Fibroblast of lung (primary cell): ENCODE measurements at regions not wholly inside any gene's neighbourhood (a gene's known extent, or its start where the extent isn't known, plus 50 kb on each side); places are given as distances from the start of the nearest gene placed in this dataset.

Experiments used
- DNase-seq, 2 donors: peaks; one replicate each; pipeline versions ENCODE4 v3.0.0 to v3.0.0-alpha.2; 2010; ENCODE audit warnings: low read depth in 2 of 2
- H2AFZ ChIP-seq: 2 replicates; pipeline ENCODE4 v1.5.1; 2012; ENCODE audit warnings: low read length, control low read depth, inconsistent platforms
- H3K27ac ChIP-seq: 2 replicates; pipeline ENCODE4 v1.5.1; 2011; ENCODE audit warnings: low read length, control low read depth; ENCODE audit not compliant: insufficient read depth
- H3K27me3 ChIP-seq: 2 replicates; pipeline ENCODE4 v1.5.1; 2011; ENCODE audit warnings: mild to moderate bottlenecking, low read length; ENCODE audit not compliant: control insufficient read depth, insufficient read depth
- H3K36me3 ChIP-seq: 2 replicates; pipeline ENCODE4 v1.5.1; 2011; ENCODE audit warnings: low read length; ENCODE audit not compliant: control insufficient read depth, insufficient read depth
- H3K4me1 ChIP-seq: 2 replicates; pipeline ENCODE4 v1.5.1; 2011; ENCODE audit warnings: low read length; ENCODE audit not compliant: control insufficient read depth, insufficient read depth; ENCODE audit errors: extremely low read depth
- H3K4me2 ChIP-seq: 2 replicates; pipeline ENCODE4 v1.5.1; 2011; ENCODE audit warnings: low read length, control low read depth; ENCODE audit not compliant: insufficient read depth; ENCODE audit errors: extremely low read depth
- H3K4me3 ChIP-seq, 4 experiments: fragments of 200-600 bp in 1 of 4; sonication (generic) in 1 of 4; replicated peaks in 1 of 4; 2 replicates each; pipeline ENCODE4 v1.5.1; 2011 to 2016; ENCODE audit warnings: low read length in 4 of 4, low read depth in 3 of 4, mild to moderate bottlenecking in 3 of 4, control low read depth in 2 of 4, inconsistent platforms in 1 of 4, mixed read lengths in 1 of 4; ENCODE audit not compliant: insufficient read depth in 1 of 4; ENCODE audit errors: control extremely low read depth in 1 of 4
- H3K79me2 ChIP-seq: 2 replicates; pipeline ENCODE4 v1.5.1; 2012; ENCODE audit warnings: mild to moderate bottlenecking, low read length, inconsistent platforms; ENCODE audit not compliant: control insufficient read depth, insufficient read depth
- H3K9ac ChIP-seq: 2 replicates; pipeline ENCODE4 v1.5.1; 2011; ENCODE audit warnings: mild to moderate bottlenecking, low read length, control low read depth; ENCODE audit not compliant: insufficient read depth
- H3K9me3 ChIP-seq: 2 replicates; pipeline ENCODE4 v1.5.1; 2012; ENCODE audit warnings: low read depth, low read length; ENCODE audit not compliant: control insufficient read depth, insufficient read depth
- H4K20me1 ChIP-seq: 2 replicates; pipeline ENCODE4 v1.5.1; 2011; ENCODE audit warnings: low read length; ENCODE audit not compliant: control insufficient read depth, insufficient read depth; ENCODE audit errors: extremely low read depth
- CTCF ChIP-seq, 2 donors: IDR thresholded peaks in 1 of 2; conservative IDR thresholded peaks in 1 of 2; 1 replicate in 1 of 2; 2 replicates in 1 of 2; pipeline ENCODE4 v1.5.1; 2011 to 2012; ENCODE audit warnings: low read length in 2 of 2, control low read depth in 1 of 2, inconsistent platforms in 1 of 2, low read depth in 1 of 2, mild to moderate bottlenecking in 1 of 2
- EZH2 ChIP-seq: IDR thresholded peaks from 2 replicates; pipeline ENCODE4 v1.5.1; 2012; ENCODE audit warnings: low read length, control low read depth, mild to moderate bottlenecking; ENCODE audit errors: missing control alignments

GRCh38 chr13:65826657-65827056 lies 1403.5 kb downstream of the PCDH9 start:
- Histone ChIP-seq H3K4me2 (no peak overlapping the region), H3K9ac (no peak overlapping the region), H3K36me3 (no peaks in the 10 kb centered on the region), H4K20me1 (no peaks in the 10 kb centered on the region), H2AFZ (no peak overlapping the region), H3K4me1 (no peaks in the 10 kb centered on the region), H3K79me2 (no peaks in the 10 kb centered on the region), H3K27ac (no peak overlapping the region), H3K4me3 (no peak overlapping the region), H3K27me3 (no peaks in the 10 kb centered on the region), H3K9me3 (no peaks in the 10 kb centered on the region)
- TF ChIP-seq EZH2 (no peak), CTCF (conservative IDR thresholded peaks at IDR 0.05 in 1 of 2, IDR thresholded peaks at IDR 0.05 in 1 of 2; ENCODE audit: low read depth in 1 of 2, low read length in 2 of 2) (no peak)
- no peak for DNase-seq

- Histone ChIP-seq H3K27ac (no peak overlapping the region), H3K4me1 (no peaks in the 10 kb centered on the region), H3K4me2 (no peak overlapping the region), H3K27me3 (no peaks in the 10 kb centered on the region), H3K4me3 (no peak overlapping the region), H4K20me1 (no peaks in the 10 kb centered on the region), H3K9me3 (no peaks in the 10 kb centered on the region), H3K36me3 (no peaks in the 10 kb centered on the region), H2AFZ (no peak overlapping the region), H3K9ac (no peak overlapping the region), H3K79me2 (no peaks in the 10 kb centered on the region)
- no peak for TF ChIP-seq CTCF (conservative IDR thresholded peaks at IDR 0.05 in 1 of 2, IDR thresholded peaks at IDR 0.05 in 1 of 2; ENCODE audit: low read depth in 1 of 2, low read length in 2 of 2)
- TF ChIP-seq EZH2 = no peak
- no peak for DNase-seq
Measured at GRCh38 chr13:65825039-65825438, 1405.1 kb downstream of the PCDH9 start.

DNA sequence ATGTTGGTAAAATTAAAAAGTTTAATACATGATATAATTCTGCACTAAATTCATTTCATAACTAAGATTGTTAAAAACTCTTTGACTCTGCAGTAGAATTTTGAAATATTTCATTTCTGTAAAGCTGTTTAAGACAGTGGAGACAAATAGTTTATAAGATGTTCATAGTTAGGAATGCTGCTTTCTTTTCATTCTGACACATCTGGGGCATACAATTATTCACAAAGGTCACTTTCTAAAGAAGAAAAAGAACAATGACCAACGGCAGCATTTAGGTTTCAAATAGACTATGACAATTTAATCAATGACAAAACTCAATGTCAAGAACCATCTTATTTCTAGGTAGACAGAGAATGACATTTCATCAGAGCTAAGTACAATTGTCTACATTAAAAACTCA lies 1422.1 kb downstream of the PCDH9 start:
- Histone ChIP-seq H3K9ac (no peak overlapping the region), H3K4me2 (no peak overlapping the region), H3K27me3 (no peaks in the 10 kb centered on the region), H3K79me2 (no peaks in the 10 kb centered on the region), H3K27ac (no peak overlapping the region), H3K4me1 (no peaks in the 10 kb centered on the region), H3K36me3 (no peaks in the 10 kb centered on the region), H3K9me3 (no peaks in the 10 kb centered on the region), H4K20me1 (no peaks in the 10 kb centered on the region), H2AFZ (no peak overlapping the region), H3K4me3 (no peak overlapping the region)
- no peak for TF ChIP-seq CTCF (conservative IDR thresholded peaks at IDR 0.05 in 1 of 2, IDR thresholded peaks at IDR 0.05 in 1 of 2; ENCODE audit: low read depth in 1 of 2, low read length in 2 of 2)
- no peak for TF ChIP-seq EZH2
- DNase-seq = peak; percentile 7 to 42
